ENCODE measurements at regions not wholly inside any gene's neighbourhood (a gene's known extent, or its start where the extent isn't known, plus 50 kb on each side); places are given as distances from the start of the nearest gene placed in this dataset.

GRCh38 chr5:38607396-38607795 lies 51.0 kb upstream of the LIFR start:
- intact Hi-C loops (cut with DNase I; ENCODE audit: low total_unique reads) (loop anchor here (5.0 kb wide), 1 partner anchor 60 kb away; no protein-coding TSS in a partner anchor), in situ Hi-C loops (cut with MboI; ENCODE audit: low sequenced_read_pairs in 4 of 4) (no loop called here)
- peak; percentile 76 to 94 for ATAC-seq

GRCh38 chr5:38607930-38608564 lies 51.6 kb upstream of the LIFR start:
- ATAC-seq (peak; percentile 67 to 87), DNase-seq (peak in 1 of 2 donors; percentile 28)
- Histone ChIP-seq H3K9me3 (no peaks in the 10 kb centered on the region), H3K4me3 (no peak overlapping the region), H3K4me1 (peaks cover 17 to 32% of the 10 kb centered on the region in 2 donors), H3K36me3 (no peaks in the 10 kb centered on the region), H3K27ac (peak overlapping the region; percentile 28 to 75 (median 61)), H3K27me3 (no peaks in the 10 kb centered on the region)
- intact Hi-C loops (cut with DNase I; ENCODE audit: low total_unique reads) (loop anchor here (5.0 kb wide), 1 partner anchor 59 kb away; no protein-coding TSS in a partner anchor), in situ Hi-C loops (cut with MboI; ENCODE audit: low sequenced_read_pairs in 4 of 4) (no loop called here)
- no peak for TF ChIP-seq POLR2A (IDR thresholded peaks at IDR 0.05)
- no peak for TF ChIP-seq CTCF (IDR thresholded peaks at IDR 0.05 in 4 of 5, conservative IDR thresholded peaks at IDR 0.05 in 1 of 5)

More at GRCh38 chr5:38607396-38607795, 51.0 kb upstream of the LIFR start:
- H3K27me3 ChIP-seq = no peaks in the 10 kb centered on the region
- H3K27ac ChIP-seq = peak overlapping the region; percentile 28 to 75 (median 61)
- peaks cover 13 to 37% of the 10 kb centered on the region in 2 donors for H3K4me1 ChIP-seq
- peak; percentile 19 to 55 for DNase-seq
- no peaks in the 10 kb centered on the region for H3K9me3 ChIP-seq
- no peak overlapping the region for H3K4me3 ChIP-seq
- no peaks in the 10 kb centered on the region for H3K36me3 ChIP-seq
- TF ChIP-seq POLR2A (IDR thresholded peaks at IDR 0.05) (no peak), CTCF (IDR thresholded peaks at IDR 0.05 in 4 of 5, conservative IDR thresholded peaks at IDR 0.05 in 1 of 5) (no peak)

DNA sequence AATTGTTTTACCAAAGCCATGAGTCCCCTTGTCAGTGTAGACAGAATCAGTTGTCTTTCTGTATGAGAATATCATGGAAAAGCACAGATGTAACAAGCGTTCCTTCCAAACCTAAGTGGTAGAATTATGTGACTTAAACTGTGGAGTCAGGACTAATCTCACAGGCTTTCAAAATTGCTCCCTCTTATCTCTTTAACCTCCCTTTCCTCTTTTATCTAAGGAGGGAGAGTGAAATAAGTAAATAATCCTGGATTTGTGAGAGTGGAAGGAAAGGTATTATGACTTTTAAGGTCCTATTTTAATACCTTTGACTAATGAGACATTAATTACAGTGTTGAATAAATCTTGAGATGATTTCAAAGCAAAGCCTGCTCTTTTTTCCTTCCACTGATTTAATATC lies 52.4 kb upstream of the LIFR start:
- Histone ChIP-seq H3K27me3 (no peaks in the 10 kb centered on the region), H3K27ac (peak overlapping the region in 3 of 4 donors; percentile 27 to 75 (median 28)), H3K4me1 (peaks cover 20 to 32% of the 10 kb centered on the region in 2 donors), H3K4me3 (no peak overlapping the region), H3K9me3 (no peaks in the 10 kb centered on the region), H3K36me3 (no peaks in the 10 kb centered on the region)
- in situ Hi-C loops (cut with MboI; ENCODE audit: low sequenced_read_pairs in 4 of 4) = no loop called here
- DNase-seq (no peak), ATAC-seq (no peak)
- no peak for TF ChIP-seq POLR2A (IDR thresholded peaks at IDR 0.05)
- intact Hi-C loops (cut with DNase I; ENCODE audit: low total_unique reads) = loop anchor here (5.0 kb wide), 1 partner anchor 58 kb away; no protein-coding TSS in a partner anchor

DNA sequence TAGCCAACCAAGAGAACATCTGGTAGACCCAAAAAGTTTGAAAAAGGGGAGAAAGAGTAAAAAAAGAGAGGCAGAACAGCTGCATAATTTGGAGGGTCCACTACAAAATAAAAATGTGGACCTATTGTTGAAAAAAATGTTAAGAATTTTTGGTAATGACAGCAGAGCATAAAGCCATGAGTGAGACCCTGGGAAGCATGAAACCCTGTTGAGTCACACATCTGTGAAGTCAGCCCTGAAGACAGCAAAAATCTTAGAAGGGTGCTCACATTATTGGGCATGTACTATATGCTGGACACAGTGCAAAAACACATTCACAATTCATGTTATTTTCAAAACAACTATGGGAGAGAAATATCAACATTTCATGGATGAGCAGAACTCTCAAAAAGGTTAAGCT lies 56.4 kb upstream of the LIFR start:
- ATAC-seq = no peak
- TF ChIP-seq CTCF (IDR thresholded peaks at IDR 0.05 in 4 of 5, conservative IDR thresholded peaks at IDR 0.05 in 1 of 5) = no peak
- no peak for TF ChIP-seq POLR2A (IDR thresholded peaks at IDR 0.05)
- intact Hi-C loops (cut with DNase I; ENCODE audit: low total_unique reads) = no loop called here
- Histone ChIP-seq H3K4me3 (no peak overlapping the region), H3K36me3 (no peaks in the 10 kb centered on the region), H3K27me3 (no peaks in the 10 kb centered on the region), H3K9me3 (no peaks in the 10 kb centered on the region), H3K27ac (no peak overlapping the region), H3K4me1 (peaks cover 9 to 18% of the 10 kb centered on the region in 2 donors)
- in situ Hi-C loops (cut with MboI; ENCODE audit: low sequenced_read_pairs in 4 of 4) = loop anchor here in 1 of 4 donors (5.0 kb wide), 1 partner anchor 44 kb away; no protein-coding TSS in a partner anchor
- DNase-seq = no peak

DNA sequence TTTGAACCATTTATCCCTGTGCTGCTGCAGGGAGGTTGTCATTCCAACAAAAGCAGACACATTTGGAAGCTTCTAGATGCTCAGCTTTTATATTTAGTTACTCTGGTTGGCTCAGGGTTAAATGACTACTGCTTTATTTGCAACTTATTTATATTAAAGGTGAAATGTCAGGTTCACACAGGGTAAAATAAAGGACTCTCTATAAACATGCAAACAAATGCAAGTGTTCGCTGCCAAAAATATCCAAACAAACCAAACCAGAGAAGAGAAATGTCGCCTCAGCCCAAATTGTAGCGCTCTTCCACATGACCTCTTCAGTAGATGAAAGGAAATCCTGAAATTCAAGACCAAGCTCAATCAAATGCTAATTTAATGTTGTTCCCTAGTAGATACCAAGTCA lies 57.0 kb upstream of the LIFR start:
- intact Hi-C loops (cut with DNase I; ENCODE audit: low total_unique reads) = no loop called here

More for the DNA sequence above, 57.0 kb upstream of the LIFR start:
- peaks cover 0 to 5% (median 0%) of the 10 kb centered on the region in 3 donors for H3K9me3 ChIP-seq
- DNase-seq (no peak), ATAC-seq (no peak)
- H3K4me3 ChIP-seq = no peak overlapping the region
- H3K27me3 ChIP-seq = no peaks in the 10 kb centered on the region
- no peaks in the 10 kb centered on the region for H3K36me3 ChIP-seq
- H3K27ac ChIP-seq = no peak overlapping the region
- in situ Hi-C loops (cut with MboI; ENCODE audit: low sequenced_read_pairs in 4 of 4) = loop anchor here in 1 of 4 donors (5.0 kb wide), 1 partner anchor 44 kb away; no protein-coding TSS in a partner anchor
- peaks cover 3 to 16% of the 10 kb centered on the region in 2 donors for H3K4me1 ChIP-seq
- TF ChIP-seq CTCF (IDR thresholded peaks at IDR 0.05 in 4 of 5, conservative IDR thresholded peaks at IDR 0.05 in 1 of 5) = no peak
- TF ChIP-seq POLR2A (IDR thresholded peaks at IDR 0.05) = no peak
